ENCODE measurements at regions not wholly inside any gene's neighbourhood (a gene's known extent, or its start where the extent isn't known, plus 50 kb on each side); places are given as distances from the start of the nearest gene placed in this dataset.
A peak's percentile ranks its signal among the peaks of the same experiment; 100 is the strongest.

- TF ChIP-seq ATF6 (CRISPR knock-in tag; IDR thresholded peaks at IDR 0.05) (no peak), USF1 (CRISPR knock-in tag; IDR thresholded peaks at IDR 0.05) (no peak), GTF2I (CRISPR knock-in tag; conservative IDR thresholded peaks at IDR 0.05) (no peak), ZNF232 (CRISPR knock-in tag; IDR thresholded peaks at IDR 0.05) (no peak), HMGA2 (CRISPR knock-in tag; IDR thresholded peaks at IDR 0.05) (no peak)
Observed at GRCh38 chr13:58528351-58528750, 896.8 kb downstream of the PCDH17 start (continued).

GRCh38 chr13:58531614-58532013 is 900.1 kb downstream of the PCDH17 start:
- DNase-seq (ENCODE audit: low spot score), result no peak
- no peak overlapping the region for H3K27ac Mint-ChIP-seq
- ChIA-PET POLR2A (no interaction called here), CTCF (no interaction called here)
- no peak for TF ChIP-seq ZNF281 (CRISPR knock-in tag; IDR thresholded peaks at IDR 0.05)
- peak; percentile 73 for TF ChIP-seq GABPB1 (CRISPR knock-in tag; IDR thresholded peaks at IDR 0.05)
- no peaks in the 10 kb centered on the region; the same call in none of the 2 replicates for H3K27me3 Mint-ChIP-seq (ENCODE audit: low read depth)
- peaks cover 5% of the 10 kb centered on the region; the same call in 1 of the 2 replicates for H3K4me1 Mint-ChIP-seq
- ATAC-seq, result no peak
- H3K36me3 Mint-ChIP-seq, result peaks cover 4% of the 10 kb centered on the region
- peaks cover 29% of the 10 kb centered on the region for H3K9me3 Mint-ChIP-seq
- no peak overlapping the region for H3K4me3 Mint-ChIP-seq

- Mint-ChIP-seq H3K4me1 (no peaks in the 10 kb centered on the region; the same call in 1 of the 2 replicates), H3K36me3 (peaks cover 9% of the 10 kb centered on the region), H3K27ac (no peak overlapping the region), H3K9me3 (peaks cover 18% of the 10 kb centered on the region), H3K4me3 (no peak overlapping the region), H3K27me3 (ENCODE audit: low read depth) (no peaks in the 10 kb centered on the region)
- CTCF ChIA-PET, result no interaction called here
- TF ChIP-seq TEAD1 (CRISPR knock-in tag; IDR thresholded peaks at IDR 0.05) (no peak), ATF3 (CRISPR knock-in tag; conservative IDR thresholded peaks at IDR 0.05) (no peak), ZBTB43 (CRISPR knock-in tag; IDR thresholded peaks at IDR 0.05) (no peak), CREB1 (CRISPR knock-in tag; IDR thresholded peaks at IDR 0.05) (no peak)
- DNase-seq (ENCODE audit: low spot score) (no peak), ATAC-seq (no peak)
- POLR2A ChIA-PET, result no interaction called here
Observed at GRCh38 chr13:58542530-58542929, 911.0 kb downstream of the PCDH17 start.

GRCh38 chr13:58547419-58547818 is 915.9 kb downstream of the PCDH17 start:
- Mint-ChIP-seq H3K27ac (0 out of 2 replicates have a peak overlapping the region, but pooled peaks have one; percentile 78), H3K27me3 (ENCODE audit: low read depth) (no peaks in the 10 kb centered on the region)
- CTCF ChIA-PET, result interaction anchor here (0.9 kb wide), 1 partner anchor 296 kb away, joined by 3 read pairs; no protein-coding TSS in a partner anchor
- TF ChIP-seq ZNF232 (CRISPR knock-in tag; IDR thresholded peaks at IDR 0.05), result no peak
- TF ChIP-seq RORB (CRISPR knock-in tag; IDR thresholded peaks at IDR 0.05), result no peak
- TF ChIP-seq PRRX2 (CRISPR knock-in tag; IDR thresholded peaks at IDR 0.05), result no peak
- no peak for TF ChIP-seq AR (CRISPR knock-in tag; IDR thresholded peaks at IDR 0.05)
- no peak for TF ChIP-seq MLX (CRISPR knock-in tag; IDR thresholded peaks at IDR 0.05)
- no peak for TF ChIP-seq ZBTB43 (CRISPR knock-in tag; IDR thresholded peaks at IDR 0.05)
- TF ChIP-seq E2F4 (CRISPR knock-in tag; IDR thresholded peaks at IDR 0.05; ENCODE audit: borderline replicate concordance, low read depth), result no peak

More at GRCh38 chr13:58547419-58547818, 915.9 kb downstream of the PCDH17 start:
- Mint-ChIP-seq H3K4me1 (no peaks in the 10 kb centered on the region; the same call in 1 of the 2 replicates), H3K4me3 (no peak overlapping the region), H3K9me3 (no peaks in the 10 kb centered on the region), H3K36me3 (no peaks in the 10 kb centered on the region)
- POLR2A ChIA-PET, result no interaction called here
- DNase-seq (ENCODE audit: low spot score) (no peak), ATAC-seq (no peak)

Data from WTC11 (cell line).